MM.1S (cell line): ENCODE measurements at regions not wholly inside any gene's neighbourhood (a gene's known extent, or its start where the extent isn't known, plus 50 kb on each side); places are given as distances from the start of the nearest gene placed in this dataset.

Source experiments
- DNase-seq: peaks from one replicate; pipeline ENCODE4 v3.0.0-alpha.2; 2015
- H2AFZ ChIP-seq: fragments of 300-600 bp; sonication (generic); 2 replicates; pipeline ENCODE4 v1.6.0; 2016; ENCODE audit warnings: antibody characterized with exemption, low read length
- H3F3A ChIP-seq: fragments of 300-600 bp; sonication (generic); 2 replicates; pipeline ENCODE4 v1.6.1; 2016; ENCODE audit warnings: mild to moderate bottlenecking, antibody characterized with exemption, low read length, moderate library complexity, mixed read lengths; ENCODE audit not compliant: insufficient read depth
- H3K27ac ChIP-seq: fragments of 300-600 bp; sonication (generic); 2 replicates; pipeline ENCODE4 v1.5.1; 2016; ENCODE audit warnings: mild to moderate bottlenecking, low read length
- H3K27me3 ChIP-seq: fragments of 300-600 bp; sonication (generic); replicated peaks from 2 replicates; pipeline ENCODE4 v1.6.0; 2016; ENCODE audit warnings: low read length; ENCODE audit not compliant: insufficient read depth
- H3K36me3 ChIP-seq: fragments of 300-600 bp; sonication (generic); replicated peaks from 2 replicates; pipeline ENCODE4 v1.6.1; 2016; ENCODE audit warnings: mild to moderate bottlenecking, low read length, mixed read lengths; ENCODE audit not compliant: insufficient read depth
- H3K4me1 ChIP-seq: fragments of 300-600 bp; sonication (generic); 2 replicates; pipeline ENCODE4 v1.6.1; 2016; ENCODE audit warnings: low read length, mixed read lengths
- H3K4me2 ChIP-seq: fragments of 300-600 bp; sonication (generic); 2 replicates; pipeline ENCODE4 v1.6.0; 2016; ENCODE audit warnings: low read depth, low read length
- H3K4me3 ChIP-seq: fragments of 300-600 bp; sonication (generic); 2 replicates; pipeline ENCODE4 v1.5.1; 2016; ENCODE audit warnings: low read length, mixed read lengths
- H3K79me2 ChIP-seq: fragments of 300-600 bp; sonication (generic); 2 replicates; pipeline ENCODE4 v1.6.1; 2016; ENCODE audit warnings: mixed run types, low read length, mixed read lengths
- H3K9ac ChIP-seq: fragments of 300-600 bp; sonication (generic); 2 replicates; pipeline ENCODE4 v1.6.1; 2016; ENCODE audit warnings: low read length, mixed read lengths
- H3K9me2 ChIP-seq: fragments of 300-600 bp; sonication (generic); replicated peaks from 2 replicates; pipeline ENCODE4 v1.6.1; 2016; ENCODE audit warnings: mild to moderate bottlenecking, low read length, mixed read lengths; ENCODE audit not compliant: insufficient read depth
- H3K9me3 ChIP-seq: fragments of 300-600 bp; sonication (generic); replicated peaks from 2 replicates; pipeline ENCODE4 v1.6.1; 2016; ENCODE audit warnings: mild to moderate bottlenecking, low read length, mixed read lengths; ENCODE audit not compliant: insufficient read depth
- H4K20me1 ChIP-seq: fragments of 300-600 bp; sonication (generic); 2 replicates; pipeline ENCODE4 v1.6.1; 2016; ENCODE audit warnings: mild to moderate bottlenecking, low read length, moderate library complexity, mixed read lengths; ENCODE audit not compliant: insufficient read depth
- CTCF ChIP-seq: fragments of 300-600 bp; sonication (generic); IDR thresholded peaks from 2 replicates; pipeline ENCODE4 v1.5.1; 2016; ENCODE audit warnings: antibody characterized with exemption, low read length, mixed read lengths
- EZH2 ChIP-seq: fragments of 300-600 bp; sonication (generic); optimal IDR thresholded peaks from 2 replicates; pipeline ENCODE3; 2017; ENCODE audit warnings: low read depth, mild to moderate bottlenecking, antibody characterized with exemption, low read length, mixed read lengths
- EZH2phosphoT487 ChIP-seq: fragments of 300-600 bp; sonication (generic); IDR thresholded peaks from 2 replicates; pipeline ENCODE4 v1.6.1; 2018; ENCODE audit warnings: antibody characterized with exemption, low read length

GRCh38 chr2:223203971-223204929, 152.3 kb downstream of the KCNE4 start:
- Histone ChIP-seq H3K36me3 (no peaks in the 10 kb centered on the region), H3F3A (no peaks in the 10 kb centered on the region), H3K9me2 (no peaks in the 10 kb centered on the region), H3K9ac (no peak overlapping the region), H3K4me1 (no peaks in the 10 kb centered on the region), H3K4me3 (no peak overlapping the region), H4K20me1 (no peaks in the 10 kb centered on the region), H3K79me2 (no peaks in the 10 kb centered on the region), H3K27me3 (no peaks in the 10 kb centered on the region), H3K27ac (no peak overlapping the region), H3K4me2 (no peak overlapping the region), H2AFZ (no peak overlapping the region), H3K9me3 (no peaks in the 10 kb centered on the region)
- DNase-seq = no peak
- TF ChIP-seq EZH2phosphoT487 (no peak), EZH2 (no peak), CTCF (no peak)

GRCh38 chr2:223210489-223210888, 158.5 kb downstream of the KCNE4 start:
- H3K9me2 ChIP-seq = no peaks in the 10 kb centered on the region
- H4K20me1 ChIP-seq = no peaks in the 10 kb centered on the region
- H3K36me3 ChIP-seq = no peaks in the 10 kb centered on the region
- H3K4me1 ChIP-seq = no peaks in the 10 kb centered on the region
- H3K9ac ChIP-seq = no peak overlapping the region
- no peak overlapping the region for H3K4me2 ChIP-seq
- H3K27me3 ChIP-seq = no peaks in the 10 kb centered on the region
- no peak overlapping the region for H2AFZ ChIP-seq
- no peak for DNase-seq
- H3K27ac ChIP-seq = no peak overlapping the region
- TF ChIP-seq EZH2phosphoT487 = no peak
- no peak for TF ChIP-seq CTCF
- no peak for TF ChIP-seq EZH2
- no peaks in the 10 kb centered on the region for H3K9me3 ChIP-seq
- H3F3A ChIP-seq = no peaks in the 10 kb centered on the region
- H3K79me2 ChIP-seq = no peaks in the 10 kb centered on the region
- no peak overlapping the region for H3K4me3 ChIP-seq

DNA sequence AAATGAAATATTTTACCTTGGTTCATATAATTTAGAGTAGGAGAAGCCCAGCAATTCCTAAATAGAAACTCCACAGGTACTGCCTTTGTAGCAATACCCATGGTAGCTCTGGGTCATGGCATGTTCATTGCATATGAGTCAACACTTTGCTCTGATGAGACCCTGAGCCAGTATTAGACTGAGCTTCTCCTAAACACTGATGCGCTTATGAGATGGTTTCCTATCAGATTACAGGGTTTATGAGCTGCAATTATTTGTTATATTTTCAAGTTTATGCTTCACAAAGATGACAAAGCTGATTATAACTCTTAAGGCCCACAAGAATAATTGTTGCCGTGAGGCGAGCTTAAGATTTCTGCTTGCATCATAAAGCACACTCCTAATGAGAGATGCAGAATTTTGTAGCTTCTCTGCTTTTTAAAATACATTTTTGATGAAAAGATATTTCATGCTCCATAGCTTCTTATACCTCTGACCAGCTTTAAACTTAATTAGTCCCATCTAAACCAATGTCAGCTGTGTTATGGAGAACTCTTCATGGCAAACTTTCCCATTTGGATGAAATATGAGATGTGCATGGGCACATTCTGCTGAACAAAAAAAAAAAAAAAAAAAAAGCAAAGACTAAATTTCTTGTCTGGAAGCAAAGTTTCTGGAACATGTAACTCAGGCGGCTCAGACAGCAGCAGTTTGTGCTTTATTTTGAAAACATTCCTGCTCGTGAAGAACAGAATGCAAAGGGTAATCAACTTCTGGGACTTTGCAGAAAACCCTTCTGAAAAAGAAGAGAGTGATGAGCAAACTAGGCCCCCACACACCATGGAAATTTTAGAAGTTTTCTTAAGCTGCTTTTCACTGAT, 162.6 kb downstream of the KCNE4 start:
- Histone ChIP-seq H3K4me1 (no peaks in the 10 kb centered on the region), H3K36me3 (no peaks in the 10 kb centered on the region), H4K20me1 (no peaks in the 10 kb centered on the region), H3K4me2 (no peak overlapping the region), H3K9ac (no peak overlapping the region), H3K9me2 (no peaks in the 10 kb centered on the region), H3F3A (no peaks in the 10 kb centered on the region), H3K79me2 (no peaks in the 10 kb centered on the region), H3K27ac (no peak overlapping the region), H3K9me3 (no peaks in the 10 kb centered on the region), H3K4me3 (no peak overlapping the region), H2AFZ (no peak overlapping the region), H3K27me3 (no peaks in the 10 kb centered on the region)
- TF ChIP-seq CTCF = no peak
- no peak for TF ChIP-seq EZH2phosphoT487
- TF ChIP-seq EZH2 = no peak
- DNase-seq = no peak
